Stomach (tissue), 8 donors: ENCODE measurements at regions not wholly inside any gene's neighbourhood (a gene's known extent, or its start where the extent isn't known, plus 50 kb on each side); places are given as distances from the start of the nearest gene placed in this dataset.
A peak's percentile ranks its signal among the peaks of the same experiment; 100 is the strongest.

Source experiments
- DNase-seq, 2 donors: peaks; one replicate each; pipeline versions ENCODE4 v3.0.0 to v3.0.0-alpha.2; 2013 to 2019
- H3K27ac ChIP-seq, 5 donors: fragments of 200-600 bp in 4 of 5; sonication (generic) in 4 of 5; one replicate each; pipeline ENCODE4 v1.5.1; 2013 to 2019; ENCODE audit warnings: mild to moderate bottlenecking in 1 of 5, moderate library complexity in 1 of 5
- H3K27me3 ChIP-seq, 3 donors: fragments of 200-600 bp; sonication (generic); one replicate each; pipeline ENCODE4 v1.5.1; 2017 to 2019; ENCODE audit warnings: mixed run types in 1 of 3
- H3K36me3 ChIP-seq, 4 donors: fragments of 200-600 bp; sonication (generic); 1 replicate in 3 of 4; 2 replicates in 1 of 4; pipeline ENCODE4 v1.5.1; 2016 to 2019
- H3K4me1 ChIP-seq, 4 donors: fragments of 200-600 bp; sonication (generic); one replicate each; pipeline ENCODE4 v1.5.1; 2016 to 2019
- H3K4me3 ChIP-seq, 4 donors: fragments of 200-600 bp; sonication (generic) in 3 of 4; one replicate each; pipeline ENCODE4 v1.5.1; 2016 to 2019; ENCODE audit warnings: mild to moderate bottlenecking in 1 of 4
- H3K9me3 ChIP-seq, 4 donors: fragments of 200-600 bp; sonication (generic); one replicate each; pipeline ENCODE4 v1.5.1; 2016 to 2019
- CTCF ChIP-seq, 7 experiments: fragments of 450-650 bp in 4 of 7; fragments of 200-600 bp in 3 of 7; sonication (generic) in 3 of 7; IDR thresholded peaks; one replicate each; pipeline ENCODE4 v1.5.1; 2016 to 2019; ENCODE audit warnings: antibody characterized with exemption in 7 of 7, control low read depth in 2 of 7, mild to moderate bottlenecking in 1 of 7
- EP300 ChIP-seq: sonication (generic); formaldehyde crosslinking; IDR thresholded peaks from one replicate; pipeline ENCODE4 v1.6.1; 2017; ENCODE audit warnings: antibody characterized with exemption
- POLR2A ChIP-seq, 4 donors: fragments of 450-650 bp; IDR thresholded peaks; one replicate each; pipeline ENCODE4 v1.6.1; 2016; ENCODE audit warnings: antibody characterized with exemption in 4 of 4, control low read depth in 2 of 4, mild to moderate bottlenecking in 1 of 4, moderate library complexity in 1 of 4
- POLR2AphosphoS5 ChIP-seq, 3 donors: sonication (generic); formaldehyde crosslinking; IDR thresholded peaks; one replicate each; pipeline ENCODE4 v1.6.1; 2016; ENCODE audit warnings: antibody characterized with exemption in 3 of 3
- WGBS, 5 donors: extraction: QIAGEN DNeasy Blood & Tissue Kit in 3 of 5; methylation state at CpG; one replicate each; pipeline versions ENCODE4 v1.1.5 to v1.1.7; 2013 to 2018; 5-methylcytosine and 5-hydroxymethylcytosine counted together
- intact Hi-C: fragments of 100-400 bp; cut with DNase I; formaldehyde crosslinking; loops from one replicate; pipeline ENCODE4 v1.15.1; 2023; ENCODE audit warnings: low total_unique reads
- donor health status: healthy with polysubstance abuse.
- donor health status: Bipolar disorder and iron deficiency.
- donor health status: healthy.

GRCh38 chr3:3589715-3590130 is 209.5 kb upstream of the LRRN1 start:
- Histone ChIP-seq H3K27ac (no peak overlapping the region), H3K36me3 (no peaks in the 10 kb centered on the region), H3K27me3 (no peaks in the 10 kb centered on the region), H3K4me3 (no peak overlapping the region), H3K9me3 (peaks cover 0 to under 1% (median 0%) of the 10 kb centered on the region in 4 donors), H3K4me1 (no peaks in the 10 kb centered on the region)
- TF ChIP-seq CTCF (IDR thresholded peaks at IDR 0.05): no peak
- TF ChIP-seq POLR2A (IDR thresholded peaks at IDR 0.05): no peak
- no peak for TF ChIP-seq POLR2AphosphoS5 (IDR thresholded peaks at IDR 0.05)
- TF ChIP-seq EP300: no peak
- no peak for DNase-seq
- 67 to 89% (median 80%) methylated on average over 3 of the region's 3 CpGs for WGBS, 5 donors
- intact Hi-C loops: no loop called here

- H3K9me3 ChIP-seq: no peaks in the 10 kb centered on the region
- WGBS, 5 donors: 60 to 77% (median 69%) methylated on average over 4 of the region's 4 CpGs
- H3K4me3 ChIP-seq: no peak overlapping the region
- no peak for TF ChIP-seq EP300
- no peak for TF ChIP-seq POLR2AphosphoS5 (IDR thresholded peaks at IDR 0.05)
- TF ChIP-seq CTCF (IDR thresholded peaks at IDR 0.05): no peak
- H3K36me3 ChIP-seq: no peaks in the 10 kb centered on the region
- H3K4me1 ChIP-seq: no peaks in the 10 kb centered on the region
- no peak overlapping the region for H3K27ac ChIP-seq
- no peak for DNase-seq
- intact Hi-C loops: no loop called here
- H3K27me3 ChIP-seq: no peaks in the 10 kb centered on the region
These were observed 211.6 kb upstream of the LRRN1 start for GRCh38 chr3:3587647-3587972.

- H3K4me3 ChIP-seq: no peak overlapping the region
- H3K27ac ChIP-seq: no peak overlapping the region
- peak in 1 of 2 donors; percentile 59 for DNase-seq
- intact Hi-C loops: no loop called here
- no peak for TF ChIP-seq CTCF (IDR thresholded peaks at IDR 0.05)
- no peak for TF ChIP-seq POLR2AphosphoS5 (IDR thresholded peaks at IDR 0.05)
- no peak for TF ChIP-seq POLR2A (IDR thresholded peaks at IDR 0.05)
- TF ChIP-seq EP300: no peak
- H3K4me1 ChIP-seq: no peaks in the 10 kb centered on the region
- H3K27me3 ChIP-seq: no peaks in the 10 kb centered on the region
- 48 to 67% (median 57%) methylated on average over 8 of the region's 8 CpGs for WGBS, 5 donors
- H3K9me3 ChIP-seq: no peaks in the 10 kb centered on the region
- no peaks in the 10 kb centered on the region for H3K36me3 ChIP-seq
These were observed 212.2 kb upstream of the LRRN1 start for GRCh38 chr3:3586843-3587646.

- intact Hi-C loops: no loop called here
- H3K4me1 ChIP-seq: no peaks in the 10 kb centered on the region
- no peak for DNase-seq
These were observed 212.9 kb upstream of the LRRN1 start for GRCh38 chr3:3586336-3586735.

More at GRCh38 chr3:3586336-3586735, 212.9 kb upstream of the LRRN1 start:
- H3K27ac ChIP-seq: no peak overlapping the region
- no peaks in the 10 kb centered on the region for H3K9me3 ChIP-seq
- TF ChIP-seq POLR2AphosphoS5 (IDR thresholded peaks at IDR 0.05): no peak
- TF ChIP-seq CTCF (IDR thresholded peaks at IDR 0.05): no peak
- no peak for TF ChIP-seq EP300
- no peak for TF ChIP-seq POLR2A (IDR thresholded peaks at IDR 0.05)
- H3K4me3 ChIP-seq: no peak overlapping the region
- H3K27me3 ChIP-seq: no peaks in the 10 kb centered on the region
- no peaks in the 10 kb centered on the region for H3K36me3 ChIP-seq
- WGBS, 5 donors: 69 to 84% (median 71%) methylated on average over 3 of the region's 3 CpGs
